HG02870 (cell line): ENCODE measurements at regions not wholly inside any gene's neighbourhood (a gene's known extent, or its start where the extent isn't known, plus 50 kb on each side); places are given as distances from the start of the nearest gene placed in this dataset.
"Not testable (repeated sequence)": the region's sequence is repeated elsewhere in the genome, so short reads cannot be mapped to it uniquely, and the experiment has no call there.

ENCODE experiments used
- ATAC-seq: cut with Tn5 transposase; IDR thresholded peaks from one replicate; pipeline ENCODE4 v1.9.1; 2021; ENCODE audit warnings: mild to moderate bottlenecking, moderate library complexity; ENCODE audit not compliant: unreplicated experiment

DNA sequence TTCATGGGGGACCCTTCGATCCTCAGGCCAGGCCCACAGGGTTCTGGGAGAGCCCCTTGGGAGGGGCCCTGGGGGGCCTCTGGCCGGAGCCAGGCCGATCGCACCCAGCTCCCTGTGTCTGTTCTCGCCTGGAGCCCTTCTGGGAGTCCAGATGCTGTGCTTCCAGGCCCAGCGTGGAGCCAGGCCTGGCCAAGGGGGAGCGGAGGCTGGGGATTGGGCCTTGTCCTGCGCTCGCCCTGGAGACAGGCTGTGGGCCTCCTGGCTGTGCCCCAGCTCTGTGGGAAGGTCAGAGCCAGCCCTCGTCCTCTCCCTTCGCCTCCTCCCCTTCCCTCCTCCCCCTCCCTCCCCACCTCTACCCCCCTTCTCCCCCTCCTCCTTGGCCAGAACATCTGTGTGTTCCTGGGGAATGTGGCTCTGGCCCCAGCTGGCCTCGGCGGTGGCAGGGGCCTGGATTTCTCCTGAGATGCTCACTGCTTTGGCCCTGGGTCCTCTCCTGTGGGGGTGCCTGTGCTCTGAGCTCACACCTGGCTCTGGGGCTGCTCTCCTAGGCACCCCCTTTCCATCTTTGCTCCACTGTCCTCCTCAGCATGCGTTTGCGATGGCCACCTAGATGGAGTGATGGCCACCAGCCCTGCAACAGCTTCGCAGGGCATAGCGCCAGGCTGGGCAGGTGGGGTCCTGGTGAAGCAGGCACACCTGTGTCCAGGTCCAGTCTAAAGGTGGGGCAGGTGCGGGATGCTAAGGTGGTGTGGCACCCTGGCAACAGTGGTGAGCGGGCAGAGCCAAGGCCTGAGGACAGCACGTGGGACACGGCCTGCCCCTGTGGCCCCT, 90.6 kb upstream of the CIBAR2 start:
- no peak for ATAC-seq

DNA sequence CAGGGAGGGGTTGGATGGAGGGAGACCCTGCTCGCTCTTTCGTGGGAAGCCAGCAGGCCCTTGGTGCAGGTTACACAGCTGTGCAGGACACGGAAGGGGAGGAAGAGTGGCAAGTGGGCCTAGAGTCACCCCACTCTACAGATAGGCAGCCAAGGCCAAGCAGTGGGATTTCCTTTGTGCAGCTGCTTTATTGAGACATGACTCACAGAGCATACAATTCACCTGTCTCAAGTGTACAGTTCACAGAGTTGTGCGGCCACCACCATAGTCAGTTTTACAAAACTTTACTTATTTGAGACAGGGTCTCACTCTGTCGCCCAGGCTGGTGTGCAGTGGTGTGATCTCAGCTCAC, 91.2 kb upstream of the CIBAR2 start:
- no peak for ATAC-seq

DNA sequence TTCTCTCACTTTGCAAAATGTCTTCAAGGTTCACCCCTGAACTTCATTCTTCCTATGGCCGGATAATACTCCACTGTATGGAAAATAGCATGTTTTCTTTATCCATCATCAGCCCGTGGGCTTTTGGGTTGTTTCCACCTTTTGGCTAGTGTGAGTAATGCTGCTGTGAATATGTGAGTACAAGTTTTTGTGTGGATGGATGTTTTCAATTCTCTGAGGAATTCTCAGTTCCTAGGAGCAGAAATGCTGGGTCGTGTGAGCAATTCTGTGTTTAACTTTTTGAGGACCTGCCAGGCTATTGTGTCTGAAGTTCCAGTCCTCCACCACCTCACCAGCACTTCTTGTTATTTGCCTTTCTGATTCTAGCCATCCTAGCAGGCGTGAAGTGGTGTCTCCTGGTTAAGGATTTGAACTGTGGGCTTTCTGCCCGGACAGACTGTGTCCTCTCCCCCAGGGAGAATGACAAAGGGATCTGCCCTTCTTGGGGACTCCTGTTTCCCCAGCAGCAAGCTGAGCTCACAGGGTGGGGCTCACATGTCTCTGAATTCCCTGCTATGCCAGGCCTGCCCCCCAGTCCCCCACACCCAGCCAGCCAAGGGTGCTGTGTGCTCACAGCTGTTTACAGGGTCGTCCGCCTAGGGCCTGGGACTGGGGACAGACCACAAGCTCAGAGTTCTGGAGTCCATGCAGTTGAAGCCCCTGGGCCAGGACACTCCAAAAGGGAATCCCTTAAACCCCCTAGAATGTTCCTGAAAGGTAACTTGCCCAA, 92.2 kb upstream of the CIBAR2 start:
- ATAC-seq = no peak

DNA sequence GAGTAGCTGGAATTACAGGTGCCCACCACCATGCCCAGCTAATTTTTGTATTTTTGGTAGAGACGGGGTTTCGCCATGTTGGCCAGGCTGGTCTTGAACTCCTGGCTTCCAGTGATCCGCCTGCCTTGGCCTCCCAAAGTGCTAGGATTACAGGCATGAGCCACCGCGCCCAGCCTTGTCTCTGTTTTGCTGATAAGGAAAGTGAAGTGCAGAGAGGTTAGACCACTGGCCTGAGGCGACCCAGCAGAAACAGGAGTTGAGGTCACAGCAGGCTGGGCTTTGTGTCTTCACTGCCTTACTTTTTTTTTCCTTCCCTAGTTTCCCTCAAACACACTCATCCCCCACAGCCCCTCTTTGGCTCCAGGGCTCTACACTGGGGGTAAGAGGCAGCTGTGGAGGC, 93.0 kb upstream of the CIBAR2 start:
- not testable (repeated sequence) for ATAC-seq

DNA sequence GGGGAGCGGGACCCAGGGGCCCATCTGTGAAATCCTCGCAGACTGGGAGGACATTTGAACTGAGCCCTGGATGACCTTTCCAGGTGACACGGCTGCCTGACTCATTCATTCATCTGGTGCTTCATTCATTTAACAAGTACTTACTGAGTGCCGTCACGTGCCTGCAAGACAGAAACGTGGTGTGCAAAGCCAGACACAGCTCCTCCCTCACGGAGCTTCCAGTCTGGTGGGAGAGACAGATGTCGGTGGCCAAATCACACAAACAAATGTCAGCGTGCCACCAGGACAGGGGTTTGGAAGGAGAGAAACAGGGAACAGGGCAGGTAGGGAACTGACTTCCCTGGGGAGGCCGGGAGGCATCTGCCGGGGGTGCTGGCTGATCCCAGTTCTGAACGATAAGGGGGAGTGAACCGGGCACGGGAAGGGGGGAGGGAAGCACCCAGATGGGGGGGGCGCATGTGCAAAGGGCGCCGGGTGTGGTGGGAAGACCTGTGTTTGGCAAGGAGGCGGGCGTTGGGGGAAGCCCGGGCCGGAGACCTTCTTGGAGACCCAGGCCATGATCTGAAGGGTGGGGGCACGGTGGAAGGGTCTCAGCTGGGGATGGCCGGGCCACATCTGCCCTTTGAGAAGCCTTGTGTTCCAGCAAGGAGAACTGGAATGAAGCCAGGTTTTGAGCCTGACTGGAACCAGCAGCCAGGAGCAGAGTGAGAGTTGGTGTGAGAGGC, 93.6 kb upstream of the CIBAR2 start:
- ATAC-seq = no peak

DNA sequence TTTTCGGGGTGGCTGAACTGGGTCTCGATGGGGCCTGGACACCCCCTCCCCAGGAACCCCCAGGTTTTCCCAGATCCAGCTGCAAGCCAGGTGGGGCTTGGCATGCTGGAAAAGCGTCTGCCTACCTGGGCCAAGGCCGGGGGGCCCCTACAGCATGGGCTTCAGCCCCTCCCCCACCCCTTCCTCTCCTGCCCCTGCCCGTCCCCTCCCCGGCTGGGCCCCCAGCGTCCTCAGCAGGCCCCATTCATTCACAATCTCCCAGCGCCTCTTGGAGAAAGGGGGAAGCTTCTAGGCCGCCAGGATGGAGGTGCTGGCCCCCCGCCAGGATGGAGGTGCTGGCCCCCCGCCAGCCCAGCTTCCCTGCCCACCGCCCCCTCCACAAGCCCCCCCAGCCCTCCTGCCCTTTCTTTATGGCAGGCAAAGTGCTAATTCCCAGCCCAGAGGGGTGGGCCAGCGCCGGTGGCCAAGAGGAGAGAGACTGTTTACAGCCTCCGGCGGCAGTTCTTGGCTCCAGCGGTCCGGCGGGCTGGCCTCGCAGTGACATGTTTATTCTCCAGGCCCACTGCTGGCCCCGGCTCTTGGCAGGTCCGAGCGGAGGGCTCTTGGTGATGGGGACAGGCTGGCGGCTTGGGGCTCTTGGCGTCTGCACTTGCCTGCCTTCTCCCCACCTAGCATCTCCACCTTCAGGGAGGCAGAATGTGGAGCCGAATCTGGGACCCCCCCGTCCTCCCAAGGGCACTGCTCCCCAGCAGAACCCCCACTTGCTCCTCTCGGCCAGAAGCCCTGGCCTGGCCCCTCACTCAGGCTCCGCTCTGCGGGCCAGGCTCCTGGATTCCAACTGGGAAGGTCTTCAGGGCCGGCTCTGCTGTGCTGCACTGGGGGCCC, 94.4 kb upstream of the CIBAR2 start:
- no peak for ATAC-seq

DNA sequence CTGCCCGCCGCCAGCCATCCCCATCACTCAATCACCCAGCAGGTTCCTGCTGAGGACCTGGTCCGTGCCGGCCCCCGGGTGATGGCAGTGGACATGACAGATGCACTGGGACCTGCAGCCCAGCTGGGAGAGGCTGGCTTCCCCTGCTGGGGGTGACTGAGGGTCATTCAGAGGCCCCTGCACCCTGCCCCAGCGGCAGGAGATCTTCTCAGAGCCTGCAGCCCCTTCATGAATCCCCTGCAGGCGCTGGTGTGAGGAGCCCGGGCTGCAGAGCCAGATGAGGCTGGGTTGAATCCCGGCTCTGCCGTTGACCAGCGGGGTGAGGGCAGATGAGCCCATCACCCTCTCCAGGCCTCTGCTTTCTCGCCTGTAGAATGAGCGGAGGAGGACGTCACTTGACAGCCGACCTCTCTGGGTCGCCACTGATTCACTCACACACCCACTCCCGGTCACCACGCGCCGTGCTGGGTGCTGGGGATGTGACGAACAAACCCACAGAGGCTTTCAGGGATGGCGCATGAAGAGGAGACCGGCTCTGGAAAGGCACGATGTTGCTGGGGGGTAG, 95.2 kb upstream of the CIBAR2 start:
- ATAC-seq = no peak

DNA sequence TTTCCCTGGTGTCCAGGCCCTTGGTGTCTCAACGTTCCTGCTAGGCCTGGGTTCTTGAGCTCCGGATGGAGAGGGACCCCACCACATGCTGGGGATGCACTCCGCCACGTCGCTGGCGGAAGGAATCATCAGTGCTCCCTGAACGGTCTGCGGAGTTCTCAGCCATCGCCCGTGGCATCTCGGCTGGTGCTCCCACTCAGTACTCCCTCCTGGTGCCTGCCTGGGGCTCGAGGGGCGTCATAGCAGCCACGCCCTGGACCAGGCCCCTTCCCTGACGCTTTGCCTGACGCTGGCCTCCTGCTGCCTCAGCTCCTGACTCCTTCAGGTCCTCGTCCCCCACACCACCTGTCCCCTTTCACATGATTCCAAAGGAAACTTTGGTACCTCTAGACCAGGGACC, 95.9 kb upstream of the CIBAR2 start:
- ATAC-seq = no peak

DNA sequence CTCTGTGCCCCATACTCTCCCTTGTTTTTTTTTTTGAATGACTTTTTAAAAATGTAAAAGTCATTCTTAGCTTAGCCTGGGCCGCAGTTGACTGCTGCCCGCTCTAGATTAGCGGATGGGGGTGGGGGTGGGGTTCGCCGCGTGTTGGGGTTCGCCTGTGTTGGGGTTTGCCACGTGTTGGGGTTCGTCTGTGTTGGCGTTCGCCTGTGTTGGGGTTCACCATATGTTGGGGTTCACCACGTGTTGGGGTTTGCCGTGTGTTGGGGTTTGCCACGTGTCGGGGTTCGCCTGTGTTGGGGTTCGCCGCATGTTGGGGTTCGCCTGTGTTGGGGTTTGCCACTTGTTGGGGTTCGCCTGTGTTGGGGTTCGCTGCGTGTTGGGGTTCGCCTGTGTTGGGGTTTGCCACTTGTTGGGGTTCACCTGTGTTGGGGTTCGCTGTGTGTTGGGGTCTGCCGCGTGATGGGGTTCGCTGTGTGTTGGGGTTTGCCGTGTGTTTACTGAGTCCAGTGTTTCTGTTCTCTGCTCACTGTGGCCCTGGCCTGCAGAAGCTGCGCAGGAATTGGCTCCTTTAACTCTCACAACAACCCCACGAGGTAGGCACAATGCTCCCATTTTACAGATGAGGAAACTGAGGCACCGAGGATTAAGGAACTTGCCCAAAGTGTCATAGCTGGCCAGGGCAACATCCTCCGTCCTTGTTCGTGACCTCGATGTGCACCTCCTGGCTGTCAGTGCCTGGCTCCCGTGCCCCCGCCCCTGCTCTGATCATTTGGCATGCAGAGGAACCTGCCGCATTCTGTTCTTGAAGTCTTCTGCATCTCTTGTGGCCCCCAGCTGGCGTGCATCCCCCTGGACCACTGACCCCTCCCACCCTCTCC, 96.6 kb upstream of the CIBAR2 start:
- ATAC-seq = no peak

DNA sequence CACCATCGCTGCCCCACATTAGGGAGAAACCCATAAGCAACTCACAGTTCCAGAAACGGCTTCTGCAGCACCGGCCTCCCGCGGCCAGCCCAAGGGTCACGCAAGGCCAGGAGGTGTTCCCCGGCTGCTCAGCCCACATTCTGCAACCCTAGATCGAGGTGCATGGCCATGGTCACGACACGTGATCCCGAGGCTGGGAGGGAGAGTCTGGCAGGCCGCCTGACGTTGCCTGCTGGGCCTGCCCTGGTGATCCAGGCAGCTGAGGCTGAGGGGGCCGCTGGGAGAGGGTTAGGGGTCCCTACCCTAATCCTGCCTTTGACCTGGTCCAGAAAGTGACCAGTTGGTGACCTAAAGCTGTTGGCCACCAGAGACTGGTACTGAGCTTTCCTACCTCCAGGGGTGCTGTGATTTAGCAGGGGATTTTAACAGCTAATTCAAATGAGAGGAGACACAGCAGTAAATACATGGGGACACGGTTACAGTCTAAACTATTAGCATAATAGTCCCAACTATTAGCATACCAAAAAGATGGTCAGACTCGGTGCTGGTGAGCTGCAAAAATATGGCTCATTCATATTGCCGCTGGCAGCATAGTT, 97.4 kb upstream of the CIBAR2 start:
- no peak for ATAC-seq

DNA sequence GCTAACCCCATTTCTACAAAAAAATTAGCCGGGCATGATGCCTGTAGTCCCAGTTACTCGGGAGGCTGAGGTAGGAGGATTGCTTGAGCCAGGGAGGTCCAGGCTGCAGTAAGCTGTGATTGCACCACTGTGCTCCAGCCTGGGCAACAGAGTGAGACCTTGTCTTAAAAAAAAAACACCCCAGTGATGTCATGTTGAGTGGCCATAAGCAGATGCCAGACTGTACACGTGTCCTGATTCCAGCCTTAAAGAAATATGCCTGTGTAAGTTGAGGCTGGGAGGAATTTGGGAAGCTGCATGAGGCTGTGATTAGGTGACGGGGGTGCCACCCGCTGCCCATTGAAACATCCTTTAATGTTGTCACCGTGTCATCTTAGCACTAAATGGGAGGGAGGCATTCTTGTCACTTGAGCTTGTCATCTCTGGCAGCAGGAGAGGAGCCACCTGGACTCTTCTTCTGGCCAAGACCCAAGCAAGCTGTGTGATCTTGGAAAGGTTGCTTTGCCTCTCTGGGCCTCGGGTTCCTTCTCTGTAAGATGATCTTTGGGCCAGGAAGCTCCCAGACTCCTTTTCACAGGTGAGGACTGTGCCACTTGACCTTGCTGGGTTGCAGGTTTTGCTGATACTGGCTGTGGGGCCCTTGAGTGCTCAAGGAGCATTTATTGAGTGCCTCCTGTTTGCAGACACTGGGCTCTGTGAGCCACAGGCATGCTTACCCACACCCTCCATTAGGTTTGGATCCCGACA, 98.3 kb upstream of the CIBAR2 start:
- no peak for ATAC-seq

DNA sequence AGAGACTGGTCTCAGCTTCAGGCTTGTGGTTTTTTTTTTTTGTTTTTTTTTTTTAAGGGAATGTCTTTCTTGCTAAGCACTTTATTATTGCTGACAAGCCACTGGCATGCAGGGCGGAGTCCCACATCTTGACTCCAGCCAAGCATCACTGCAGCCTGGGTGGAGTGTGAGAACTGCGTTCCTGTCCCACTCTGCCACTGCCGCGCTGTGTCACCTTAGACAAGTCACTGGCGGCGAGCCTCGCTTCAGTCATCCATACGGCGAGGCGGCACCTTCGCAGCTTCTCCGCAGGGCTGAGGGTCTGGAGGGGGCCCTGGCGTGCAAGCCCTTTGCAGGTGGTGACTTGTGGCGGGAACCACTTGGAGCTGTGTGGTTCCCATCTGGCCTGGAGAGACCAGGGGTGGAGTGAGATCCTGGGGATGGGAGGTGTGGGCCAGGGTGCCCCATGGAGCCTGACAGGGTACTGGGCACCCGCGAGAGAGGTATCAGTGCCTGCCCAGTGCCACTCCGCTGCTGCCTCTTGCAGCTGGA, 99.1 kb upstream of the CIBAR2 start:
- no peak for ATAC-seq

DNA sequence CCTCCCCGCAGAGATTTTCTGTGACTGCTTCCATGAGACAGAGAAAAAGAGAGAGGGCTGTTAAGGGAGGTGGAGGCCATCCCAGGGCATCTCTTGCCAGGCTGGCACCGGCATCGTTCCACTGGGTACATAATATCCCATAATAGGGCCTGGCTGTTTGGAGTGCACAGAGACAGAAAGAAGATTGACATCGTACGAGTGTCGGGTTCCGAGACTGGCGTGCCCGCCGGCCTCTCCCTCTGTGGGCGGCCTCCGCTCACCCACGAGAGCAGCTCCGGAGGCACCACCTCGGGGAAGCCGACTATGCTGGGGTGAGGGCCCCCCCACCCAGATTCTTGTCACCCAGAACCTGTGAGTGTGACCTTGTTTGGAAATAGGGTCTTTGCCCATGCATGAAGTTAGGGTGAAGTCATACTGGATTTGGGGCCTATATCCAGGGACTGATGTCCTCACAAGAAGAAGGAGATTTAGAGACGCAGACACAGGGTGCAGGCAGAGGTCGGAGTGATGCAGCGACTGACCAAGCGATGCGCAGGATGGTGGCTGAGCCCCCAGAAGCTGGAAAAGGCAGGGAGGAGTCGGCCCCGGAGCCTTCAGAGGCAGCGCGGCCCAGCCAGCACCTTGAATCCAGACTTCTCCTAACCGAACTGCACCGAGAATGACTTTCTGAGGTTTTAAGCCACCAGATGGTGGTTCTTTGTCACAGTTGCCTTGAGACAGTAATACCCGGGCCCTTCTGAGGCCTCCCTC, 101.8 kb upstream of the CIBAR2 start:
- ATAC-seq = no peak

DNA sequence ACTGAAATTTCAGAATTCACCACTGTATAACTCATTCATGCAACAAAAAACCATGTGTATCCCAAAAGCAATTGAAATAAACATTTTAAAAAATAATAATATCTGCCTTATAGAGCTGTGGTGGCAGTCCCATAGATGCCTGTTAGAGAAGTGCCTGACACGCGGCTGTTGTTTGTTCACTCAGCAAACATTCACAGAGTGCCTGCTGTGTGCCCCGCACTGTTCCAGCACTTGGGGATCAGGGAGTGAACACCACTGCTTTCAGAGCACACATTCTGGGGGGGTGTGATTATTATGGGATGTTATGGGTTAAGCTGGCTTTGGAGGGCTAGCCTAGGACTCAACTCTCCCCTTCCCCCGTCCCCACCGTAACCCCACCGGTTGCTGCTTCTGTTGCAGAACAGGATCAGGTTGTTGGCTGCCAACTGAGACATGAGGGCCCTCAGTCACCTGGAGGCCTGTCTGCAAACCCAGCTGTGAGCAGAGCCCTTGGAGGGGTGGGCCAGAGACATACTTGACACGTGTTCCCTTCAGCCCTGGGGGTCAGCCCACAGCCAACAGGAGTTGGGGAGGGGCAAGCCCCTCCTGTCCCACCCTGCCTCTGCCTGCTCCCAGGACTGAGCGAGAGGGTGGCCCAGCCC, 103.3 kb upstream of the CIBAR2 start:
- no peak for ATAC-seq

DNA sequence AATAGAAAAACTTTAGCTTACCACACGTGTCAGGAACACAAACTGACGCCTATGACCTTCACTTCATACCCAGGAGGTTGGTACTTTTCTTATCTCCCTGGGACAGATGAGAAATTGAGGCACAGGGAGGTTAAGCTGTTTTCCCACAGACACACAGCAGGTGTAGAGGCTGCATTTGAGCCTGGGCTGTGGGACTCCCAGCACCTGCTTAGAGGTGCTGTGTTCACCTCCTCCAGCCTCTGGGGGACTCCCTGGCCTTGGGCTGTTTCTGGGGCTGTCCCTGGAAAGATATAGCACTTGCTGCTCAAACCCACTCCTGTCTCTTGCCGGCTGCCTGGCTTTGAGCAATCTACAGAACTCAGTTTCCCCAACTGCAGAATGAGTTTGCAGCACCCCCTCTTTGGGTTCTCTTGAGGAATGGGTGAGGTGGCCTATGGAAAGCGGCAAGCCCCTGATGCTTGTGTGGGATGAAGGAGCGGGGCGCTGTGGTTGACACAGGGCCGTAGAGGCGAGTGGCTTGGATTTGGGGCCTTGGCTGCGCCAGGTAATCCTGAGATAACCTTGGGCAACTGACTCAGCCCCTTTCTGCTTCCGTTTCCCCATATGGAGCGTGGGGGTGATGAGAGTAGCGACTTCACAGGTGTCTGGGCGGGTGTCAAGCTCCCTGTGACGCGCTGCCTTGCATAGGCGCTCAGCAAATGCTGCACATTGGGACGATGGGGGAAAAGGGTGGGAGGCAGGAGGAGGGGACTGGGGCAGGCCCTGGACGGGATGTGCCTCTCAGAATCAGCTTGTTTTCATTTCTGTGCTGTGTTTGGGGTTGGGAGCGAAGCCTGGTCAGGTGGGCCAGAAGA, 104.5 kb upstream of the CIBAR2 start:
- ATAC-seq = no peak
